Right kidney (tissue), 1 donor: ENCODE measurements at regions not wholly inside any gene's neighbourhood (a gene's known extent, or its start where the extent isn't known, plus 50 kb on each side); places are given as distances from the start of the nearest gene placed in this dataset.
"Not testable (repeated sequence)": the region's sequence is repeated elsewhere in the genome, so short reads cannot be mapped to it uniquely, and the experiment has no call there.

Source experiments
- DNase-seq: peaks from one replicate; pipeline ENCODE4 v3.0.0-alpha.2; 2016

DNA sequence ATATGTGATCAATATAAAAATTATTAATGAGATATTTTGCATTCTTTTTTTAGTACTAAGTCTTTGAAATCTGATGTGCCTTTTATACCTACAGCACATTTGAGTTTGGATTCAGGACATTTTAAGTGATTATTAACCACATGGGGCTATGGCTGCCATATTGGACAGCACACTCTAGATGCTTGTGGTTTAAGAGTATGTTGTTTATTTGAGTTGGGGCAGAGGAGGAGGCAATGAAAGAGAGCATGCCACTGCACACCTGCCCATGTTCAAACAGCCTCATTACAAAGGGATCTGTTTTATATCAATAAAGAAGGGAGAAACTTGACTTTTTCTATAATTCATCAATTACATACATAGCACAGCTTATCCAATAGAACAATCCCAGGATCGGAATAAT lies 99.4 kb upstream of the EDEM3 start:
- DNase-seq = no peak

DNA sequence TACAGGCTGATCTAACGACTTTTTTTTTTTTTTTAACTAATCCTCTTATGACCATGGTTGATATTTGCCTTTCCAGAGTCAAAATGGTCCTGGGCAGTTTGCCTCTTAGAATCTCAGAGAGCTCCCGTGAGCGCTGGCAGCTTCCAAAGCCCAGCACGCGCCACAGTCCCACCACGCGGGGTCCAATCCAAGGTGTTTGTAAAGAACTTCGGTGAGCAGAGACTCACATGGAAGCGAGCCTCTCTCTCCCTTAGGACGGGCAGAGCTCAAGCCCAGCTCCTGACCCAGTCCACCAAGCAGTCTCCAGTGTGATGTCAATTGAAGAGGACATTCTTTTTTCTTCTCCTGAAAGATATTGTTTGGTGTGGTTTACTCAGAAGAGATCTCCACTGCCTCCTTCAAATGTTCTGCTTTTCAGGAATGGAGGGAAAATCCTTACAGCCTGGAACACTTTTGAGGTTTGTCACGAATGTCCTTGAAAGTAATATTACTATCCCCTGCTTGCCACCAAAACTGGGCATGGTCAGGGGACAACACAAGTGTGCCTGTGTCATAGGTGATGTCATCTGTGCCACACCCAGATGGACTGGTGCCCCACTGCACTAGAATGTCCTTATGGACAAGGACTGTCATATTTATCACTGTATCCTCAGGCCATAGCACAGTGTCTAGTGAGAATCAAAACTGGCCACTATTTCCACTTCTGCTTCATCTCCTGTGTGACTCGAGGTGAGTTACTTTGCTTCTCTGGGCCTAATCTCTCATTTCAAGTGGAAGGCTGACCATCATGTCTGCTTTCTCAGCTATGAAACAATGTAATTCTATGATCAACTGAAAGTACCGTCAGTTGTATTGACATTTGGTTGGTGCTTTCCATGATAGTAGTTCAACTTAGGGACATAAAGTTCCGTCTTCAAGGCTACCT lies 97.4 kb upstream of the EDEM3 start:
- DNase-seq = no peak

DNA sequence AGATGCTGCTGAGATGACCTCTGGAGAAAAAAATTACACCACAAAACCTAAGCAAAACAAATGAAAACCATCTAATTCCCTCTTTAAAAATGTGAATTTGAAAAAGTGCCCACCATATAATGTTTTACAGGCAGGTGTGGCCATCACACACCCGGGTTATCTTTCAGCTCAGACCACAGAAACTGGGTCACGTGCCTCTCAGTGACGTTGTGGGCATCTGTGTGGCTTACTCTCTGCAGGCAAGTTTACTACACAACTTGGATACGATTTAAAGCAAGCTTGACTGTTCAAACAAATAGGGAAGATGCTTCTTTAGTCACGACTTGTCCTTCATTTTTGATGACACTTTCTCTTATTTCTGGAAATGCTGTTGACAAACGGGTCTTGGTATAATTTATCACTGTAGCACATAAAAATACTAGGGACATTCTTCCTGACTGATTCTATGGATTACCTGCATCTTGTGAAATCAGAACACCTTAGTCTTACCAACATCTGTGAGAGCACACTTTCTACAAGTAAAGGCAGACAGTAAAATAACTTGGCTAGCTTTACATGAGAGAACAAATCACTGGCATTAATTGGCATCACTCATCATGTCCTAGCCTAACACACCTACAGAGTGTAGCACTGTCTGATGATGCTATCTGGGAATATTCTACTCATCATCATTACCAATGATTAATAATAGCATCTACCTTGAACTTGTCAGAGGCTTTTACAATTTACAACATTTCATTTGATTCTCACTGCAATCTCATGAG lies 89.3 kb upstream of the EDEM3 start:
- DNase-seq = no peak

DNA sequence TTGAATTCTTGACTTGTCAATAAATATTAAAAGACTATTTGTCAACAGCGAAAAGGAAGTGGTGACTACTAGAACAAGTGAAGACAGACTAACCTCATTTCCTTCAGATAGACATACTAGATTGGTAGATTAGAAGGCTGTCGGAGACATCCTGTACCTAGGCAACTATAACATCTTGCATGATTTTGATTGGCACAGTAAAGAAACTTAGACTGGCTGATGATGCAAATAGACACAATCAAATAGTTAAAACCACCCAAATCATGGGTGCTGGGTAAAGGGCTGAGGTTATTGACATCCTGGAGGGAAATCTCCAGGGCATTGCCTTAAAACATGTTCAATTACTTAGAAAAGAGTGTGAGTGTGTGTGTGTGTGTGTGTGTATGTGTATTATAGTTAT lies 85.9 kb upstream of the EDEM3 start:
- no peak for DNase-seq

DNA sequence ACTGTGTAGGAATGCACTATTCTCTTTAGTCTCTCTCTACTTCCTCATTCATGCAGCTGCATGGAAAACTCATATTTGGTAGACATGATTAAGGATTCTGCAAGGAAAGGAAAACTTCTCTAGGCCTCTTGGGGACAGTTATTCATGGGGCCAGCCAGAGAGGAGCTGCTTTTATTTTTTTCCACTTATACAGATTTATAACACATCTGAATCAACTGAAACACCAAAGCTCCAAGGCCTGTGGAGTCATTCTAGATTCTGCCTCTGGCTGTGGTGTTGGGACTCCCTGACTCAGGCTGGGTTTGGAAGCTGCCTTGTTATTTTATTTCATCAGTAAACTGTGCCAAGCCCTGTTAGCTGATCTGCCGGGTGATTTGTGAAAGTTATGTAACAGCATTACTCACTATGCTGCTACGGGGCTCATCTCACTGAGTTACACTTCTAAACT lies 83.9 kb upstream of the EDEM3 start:
- no peak for DNase-seq

DNA sequence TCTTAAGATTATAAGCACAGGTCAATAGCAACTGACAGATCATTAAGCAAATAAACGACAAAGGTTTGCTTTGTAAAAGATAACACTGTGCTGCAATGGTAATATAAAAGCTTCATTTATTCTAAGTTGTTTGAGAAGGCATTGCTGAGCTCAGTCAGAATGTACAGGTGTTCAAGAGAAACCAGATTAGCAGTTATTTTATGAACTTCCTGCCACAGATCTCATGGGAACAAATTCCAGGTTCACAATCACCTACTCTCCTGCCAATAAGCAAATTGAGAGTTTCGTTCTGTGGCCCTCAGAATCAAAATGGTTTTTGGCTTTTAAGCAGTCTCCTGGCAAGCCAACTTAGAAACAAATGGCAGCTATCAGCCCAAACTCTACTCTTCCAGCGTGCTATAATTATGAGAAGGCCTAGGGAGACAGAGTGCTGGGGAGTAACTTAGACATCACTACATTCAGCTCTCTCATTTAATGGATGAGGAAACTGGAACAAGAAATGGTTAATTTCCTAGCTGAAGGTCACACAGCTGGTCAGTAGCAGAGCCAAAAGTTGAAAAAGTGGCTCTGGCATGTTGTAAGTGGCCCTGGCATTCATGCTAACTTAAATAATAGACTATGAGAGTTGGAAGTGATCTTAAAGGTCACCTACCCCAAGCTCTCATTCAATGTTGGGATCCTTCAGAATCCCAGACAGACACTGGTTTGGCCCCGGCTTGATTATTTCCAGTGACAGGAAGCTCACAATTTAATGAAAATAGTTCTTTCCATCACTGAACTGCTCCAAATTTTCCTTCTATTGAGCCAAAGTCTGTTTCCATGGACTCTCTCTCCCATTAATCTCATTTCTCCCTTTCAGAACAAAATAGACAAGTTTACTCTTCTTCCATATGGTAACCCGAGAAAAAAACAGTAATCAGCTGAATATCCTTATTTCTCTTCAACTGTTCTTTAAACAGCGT lies 82.6 kb upstream of the EDEM3 start:
- DNase-seq = no peak

DNA sequence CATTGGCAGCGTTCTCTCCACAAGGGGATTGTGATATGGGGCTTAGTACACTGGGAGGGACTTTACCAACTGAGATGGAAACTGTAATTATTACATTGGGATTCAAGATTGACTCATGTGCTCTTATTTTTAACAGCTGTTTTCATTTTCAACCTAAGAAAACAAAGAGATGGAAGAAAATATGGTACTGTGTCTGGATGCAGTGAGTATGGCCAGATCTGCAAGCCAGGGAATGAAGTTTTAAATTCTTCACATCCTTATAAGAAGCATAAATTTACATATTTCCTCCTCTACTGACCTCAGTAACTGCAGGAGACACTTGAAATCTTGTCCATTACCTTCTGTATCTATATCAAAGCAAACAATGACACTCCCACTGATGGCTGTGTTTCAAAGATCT lies 81.5 kb upstream of the EDEM3 start:
- DNase-seq = no peak

DNA sequence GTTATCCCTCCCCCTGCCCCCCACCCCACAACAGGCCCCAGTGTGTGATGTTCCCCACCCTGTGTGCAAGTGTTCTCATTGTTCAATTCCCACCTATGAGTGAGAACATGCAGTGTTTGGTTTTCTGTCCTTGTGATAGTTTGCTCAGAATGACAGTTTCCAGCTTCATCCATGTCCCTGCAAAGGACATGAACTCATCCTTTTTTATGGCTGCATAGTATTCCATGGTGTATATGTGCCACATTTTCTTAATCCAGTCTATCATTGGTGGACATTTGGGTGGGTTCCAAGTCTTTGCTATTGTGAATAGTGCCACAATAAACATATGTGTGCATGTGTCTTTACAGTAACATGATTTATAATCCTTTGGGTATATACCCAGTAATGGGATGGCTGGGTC lies 79.3 kb upstream of the EDEM3 start:
- DNase-seq = not testable (repeated sequence)

DNA sequence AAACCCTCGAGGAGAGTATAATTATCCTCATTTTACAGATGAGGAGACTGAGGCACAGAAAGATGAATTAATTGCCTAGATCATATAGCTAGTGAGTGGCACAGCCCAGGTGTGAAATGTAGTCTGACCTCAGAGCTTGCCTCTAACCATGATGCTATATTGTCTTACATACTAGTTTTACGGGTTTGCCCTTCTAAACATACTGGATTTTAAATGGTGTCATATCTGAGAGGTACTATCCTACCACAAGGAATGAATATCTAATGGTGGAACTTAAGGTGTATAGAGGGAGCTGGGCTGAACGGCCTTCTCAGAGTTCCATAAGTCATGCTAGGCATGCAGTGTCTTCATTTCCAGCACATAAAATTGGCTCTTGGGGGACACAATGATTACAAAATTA lies 77.9 kb upstream of the EDEM3 start:
- DNase-seq = no peak

DNA sequence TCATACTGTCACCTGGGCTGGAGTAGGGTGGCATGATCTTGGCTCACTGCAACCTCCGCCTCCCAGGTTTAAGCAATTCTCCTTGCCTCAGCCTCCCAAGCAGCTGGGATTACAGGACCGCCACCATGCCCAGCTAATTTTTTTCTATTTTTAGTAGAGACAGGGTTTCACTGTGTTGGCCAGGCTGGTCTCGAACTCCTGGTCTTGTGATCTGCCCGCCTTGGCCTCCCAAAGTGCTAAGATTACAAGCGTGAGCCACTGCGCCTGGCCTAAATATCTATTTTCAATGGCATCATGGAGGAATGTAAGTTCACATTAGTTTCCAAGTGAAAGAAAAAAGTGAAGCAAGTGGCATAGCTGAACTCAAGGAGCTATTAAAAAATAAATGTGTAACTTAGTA lies 74.8 kb upstream of the EDEM3 start:
- not testable (repeated sequence) for DNase-seq

DNA sequence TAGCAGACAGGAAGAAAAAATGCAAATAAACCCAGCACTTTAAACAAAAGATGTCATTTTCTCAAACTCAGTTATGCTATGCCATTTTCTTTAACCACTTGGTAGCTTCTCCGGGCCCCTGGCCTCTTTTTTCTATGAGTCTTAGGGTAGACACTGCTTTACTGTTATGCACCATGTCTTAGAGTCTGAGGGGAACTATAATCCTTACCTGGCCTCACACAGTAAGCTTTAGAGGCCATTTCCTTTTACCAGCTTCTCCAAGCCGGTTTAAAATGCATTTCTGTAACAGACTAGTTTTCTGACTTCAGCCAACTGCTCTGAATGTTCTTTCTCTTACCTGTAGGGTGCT lies 73.7 kb upstream of the EDEM3 start:
- no peak for DNase-seq

DNA sequence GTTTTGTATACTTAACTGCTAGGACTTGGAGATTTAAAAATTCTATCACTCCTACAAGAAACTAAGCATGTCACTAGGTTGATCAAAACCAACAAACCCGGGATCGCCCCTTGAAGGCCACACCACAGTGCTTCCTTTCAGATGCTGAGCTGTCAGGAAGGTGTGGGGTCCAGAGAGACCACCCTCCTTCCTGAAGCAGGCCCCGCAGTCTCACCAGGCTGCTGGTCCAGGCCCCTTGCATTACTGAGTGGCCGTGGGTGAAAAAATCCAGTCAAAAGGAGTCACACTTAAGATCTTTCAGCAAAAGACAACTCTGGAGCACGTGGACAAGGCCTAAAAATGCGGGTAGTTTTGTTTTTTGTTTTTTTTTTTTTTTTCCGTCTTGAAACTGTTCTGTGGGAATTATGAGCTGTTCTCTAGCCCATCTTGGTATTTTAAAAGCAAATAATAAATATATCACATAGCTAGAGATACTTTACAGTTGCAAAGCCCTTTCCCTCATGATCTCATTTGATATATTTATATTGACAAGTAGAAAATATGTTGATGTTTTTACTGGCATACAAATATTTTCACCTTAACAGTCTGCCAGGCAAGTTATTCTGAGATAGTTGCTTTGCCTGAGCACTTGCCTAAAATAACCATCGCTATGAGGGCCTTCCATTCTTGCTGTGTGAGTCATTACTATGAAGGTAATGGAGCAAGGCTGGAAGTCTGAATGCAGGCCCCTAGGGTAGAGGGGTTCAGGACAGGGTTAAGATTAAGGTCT lies 73.1 kb upstream of the EDEM3 start:
- DNase-seq = no peak

DNA sequence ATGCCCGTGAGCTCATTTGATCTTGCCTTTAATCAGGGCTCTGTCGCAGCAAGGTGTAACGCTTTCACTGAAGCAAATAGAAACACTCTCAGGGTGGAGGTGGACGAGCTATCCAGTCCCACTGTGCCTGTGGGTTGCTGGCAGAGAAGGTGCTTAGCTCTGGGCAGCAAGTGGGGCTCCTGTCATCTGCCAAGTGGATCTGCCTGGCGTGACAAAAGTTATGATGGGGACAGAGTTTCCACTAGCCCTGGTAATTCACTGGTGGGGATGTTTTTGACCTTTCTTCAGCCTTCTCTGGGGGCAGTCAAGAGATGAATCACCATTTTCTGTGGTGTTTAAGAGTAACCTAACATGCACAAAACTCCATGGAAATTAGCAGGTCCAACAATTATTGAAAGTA lies 71.3 kb upstream of the EDEM3 start:
- no peak for DNase-seq

DNA sequence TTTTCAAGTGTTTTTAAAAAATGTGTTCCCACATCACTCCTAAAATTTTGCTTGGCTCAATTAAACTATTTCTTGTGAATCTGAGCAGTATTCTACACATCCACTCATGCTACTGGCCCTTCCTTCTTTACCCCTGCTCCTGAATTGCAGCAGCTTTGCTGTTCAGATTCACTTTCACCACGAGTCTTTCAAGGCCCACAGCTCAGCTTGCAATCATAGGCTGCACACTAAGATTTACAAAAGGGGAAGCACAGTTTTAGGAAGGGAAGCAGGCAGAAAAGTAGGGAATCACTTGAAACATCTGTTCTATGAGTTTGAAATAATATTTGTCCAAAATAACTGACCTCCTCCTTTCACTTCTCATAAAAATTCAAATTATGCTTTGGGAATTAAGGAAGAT lies 70.9 kb upstream of the EDEM3 start:
- no peak for DNase-seq

DNA sequence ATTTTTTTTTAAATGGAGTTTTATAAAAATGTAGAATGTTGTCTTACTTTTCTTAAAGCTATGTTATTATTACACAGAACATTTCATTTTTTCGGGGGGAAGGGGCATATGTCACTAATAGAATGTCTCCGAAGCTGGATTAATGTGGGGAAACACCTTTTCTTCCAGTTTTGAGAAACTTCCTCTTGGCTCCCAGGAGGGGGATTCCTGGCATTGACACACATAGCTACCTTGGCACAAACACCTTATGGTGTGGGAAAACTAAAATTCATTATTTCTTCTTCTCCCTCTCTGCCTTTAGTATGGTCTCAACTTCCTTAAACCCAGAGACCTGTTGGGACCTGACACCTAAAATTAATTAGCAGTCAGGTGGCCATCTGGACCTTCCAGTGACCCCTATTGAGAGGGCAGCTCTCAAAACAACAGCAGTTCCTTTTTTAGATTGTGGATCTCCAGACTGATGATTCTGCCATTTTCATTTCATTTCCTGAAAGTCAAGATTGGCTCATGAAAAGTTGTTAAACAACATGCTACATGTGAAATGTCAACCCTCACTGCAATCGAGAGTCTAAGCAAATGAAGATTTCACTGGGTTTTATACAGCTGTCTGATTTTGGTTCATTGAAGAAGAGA lies 70.1 kb upstream of the EDEM3 start:
- DNase-seq = no peak

DNA sequence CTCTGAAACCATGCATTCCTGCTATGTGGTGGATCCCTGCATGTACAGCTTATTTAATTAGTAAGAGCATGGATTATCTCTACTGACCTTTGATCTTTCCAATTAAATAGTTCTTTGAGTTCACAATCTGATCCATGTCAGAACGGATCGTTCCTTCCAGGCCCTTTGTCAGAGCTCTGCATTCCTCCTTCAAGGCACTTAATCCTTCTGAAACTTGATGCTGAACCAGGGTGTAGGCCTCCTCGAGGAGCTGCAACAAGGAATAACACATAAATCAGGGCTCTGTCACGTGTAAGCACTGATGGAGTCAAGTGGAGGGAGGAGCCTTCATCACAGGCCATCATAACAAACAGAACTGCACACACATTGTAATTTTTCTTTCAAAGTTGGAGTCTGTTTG lies 68.4 kb upstream of the EDEM3 start:
- DNase-seq = no peak

DNA sequence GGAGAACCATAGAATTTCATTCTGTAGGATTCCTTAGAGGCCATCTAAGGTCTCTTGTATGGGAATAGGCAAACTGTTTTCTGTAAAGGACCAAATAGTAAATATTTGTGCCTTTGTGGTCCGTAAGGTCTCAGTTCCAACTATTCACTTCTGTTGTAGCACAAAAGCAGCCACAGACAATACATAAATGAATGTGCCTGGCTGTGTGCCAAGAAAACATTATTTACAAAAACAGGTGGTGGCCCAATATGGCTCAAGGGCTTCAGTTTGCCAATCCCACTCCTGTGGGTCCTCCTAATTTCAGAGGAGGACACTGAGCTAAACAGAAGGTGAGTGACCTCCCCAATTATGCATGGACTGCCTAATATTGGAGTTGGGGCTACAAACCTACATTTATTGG lies 67.6 kb upstream of the EDEM3 start:
- no peak for DNase-seq

DNA sequence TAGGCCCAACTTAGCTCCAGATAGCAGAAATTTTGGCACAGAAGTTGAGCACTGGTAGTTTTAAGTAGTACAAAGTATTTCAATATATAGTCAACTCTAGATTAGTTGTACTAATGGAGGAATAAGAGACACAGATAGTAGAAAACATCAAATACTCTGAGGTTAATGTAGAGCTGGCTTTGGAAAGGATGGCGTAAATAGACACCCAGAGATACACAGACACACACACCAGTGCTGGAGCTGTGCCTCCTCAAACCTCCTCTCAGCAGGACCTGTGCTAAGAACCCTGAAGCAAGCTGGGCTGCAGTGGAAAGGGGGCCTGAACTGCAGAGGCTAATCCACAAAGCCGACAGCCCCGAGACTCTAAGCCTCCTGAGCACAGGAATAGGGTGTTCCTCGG lies 67.0 kb upstream of the EDEM3 start:
- DNase-seq = no peak

DNA sequence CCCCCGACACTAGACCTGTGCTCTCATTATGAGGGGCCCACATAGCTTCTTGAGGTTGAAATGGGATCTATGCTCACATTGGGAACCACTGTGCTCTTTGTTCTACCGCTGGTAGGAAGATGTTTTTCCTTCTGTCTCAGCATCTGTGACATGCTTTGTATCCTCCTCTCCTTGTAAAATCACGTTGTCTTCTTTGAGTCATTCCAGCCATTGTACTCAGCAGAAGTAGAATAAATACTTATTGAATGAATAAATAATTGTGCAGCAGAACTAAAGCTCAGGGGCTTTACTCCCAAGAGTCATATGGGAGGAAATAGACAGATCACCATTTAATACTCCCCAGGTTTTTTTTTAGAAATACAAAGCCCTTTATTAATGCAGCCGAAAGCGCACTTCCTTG lies 66.3 kb upstream of the EDEM3 start:
- no peak for DNase-seq

DNA sequence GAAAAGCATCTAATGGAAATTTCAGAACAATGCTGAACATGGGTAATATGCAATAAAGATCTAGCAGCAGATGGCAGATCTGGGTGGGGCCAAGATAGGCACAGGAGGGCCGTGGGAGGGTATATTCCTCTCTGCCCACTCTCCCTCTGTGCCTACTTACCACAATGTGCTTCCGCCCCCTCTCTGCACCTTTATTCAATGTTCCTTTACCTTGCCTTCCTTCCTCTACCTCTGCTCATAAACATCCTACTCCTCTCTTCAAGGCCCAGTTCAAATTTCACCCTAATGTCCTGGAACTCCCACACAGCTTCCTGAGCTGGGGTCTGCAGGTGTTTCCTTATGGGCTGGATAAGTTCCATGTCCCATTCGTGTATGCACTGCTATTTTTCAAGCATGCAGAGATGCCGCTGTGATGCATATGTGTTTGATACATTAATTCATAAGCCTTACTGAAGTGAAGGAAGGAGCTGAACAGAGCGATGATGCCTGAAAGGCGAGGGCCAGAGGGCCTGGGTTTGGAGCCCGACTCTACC lies 65.6 kb upstream of the EDEM3 start:
- DNase-seq = no peak

DNA sequence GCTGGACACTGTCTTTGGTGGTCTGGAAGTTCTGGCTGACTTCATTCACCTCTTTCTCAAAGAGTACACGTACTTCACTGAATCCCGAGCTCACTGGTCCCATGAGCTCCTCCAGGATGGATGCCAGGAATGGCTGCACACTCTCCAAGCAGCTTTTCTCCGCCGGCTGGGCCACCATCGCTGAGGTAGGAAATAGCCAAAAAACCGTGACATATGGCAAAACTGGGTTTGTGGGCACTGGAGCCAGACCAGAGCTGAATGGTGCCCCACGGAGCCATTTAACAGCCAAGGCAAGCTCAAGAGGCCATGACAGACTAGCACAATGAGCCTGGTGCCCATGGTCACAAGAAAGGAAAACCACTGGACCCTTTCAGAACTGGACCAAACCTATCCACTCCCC lies 64.0 kb upstream of the EDEM3 start:
- no peak for DNase-seq
